ENCODE measurements at regions not wholly inside any gene's neighbourhood (a gene's known extent, or its start where the extent isn't known, plus 50 kb on each side); places are given as distances from the start of the nearest gene placed in this dataset.

DNA sequence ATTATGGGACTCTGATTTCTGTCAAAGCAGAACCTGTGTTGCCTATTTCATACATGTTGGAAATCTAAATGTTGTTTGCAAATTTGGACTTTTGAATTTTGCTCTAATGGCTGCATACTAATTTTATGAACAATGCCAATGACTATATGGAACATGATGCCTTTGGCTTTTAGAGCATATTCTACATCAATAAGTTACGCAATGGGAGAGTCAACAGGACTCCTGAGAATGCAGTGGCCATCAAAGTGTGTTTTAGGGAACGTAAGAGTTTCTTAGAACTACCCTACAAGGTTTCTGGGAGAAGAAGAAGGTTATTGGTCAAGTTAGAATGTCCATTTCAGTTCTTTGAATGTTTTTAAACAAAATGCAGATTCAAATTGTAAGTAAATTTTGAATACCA is 76.1 kb downstream of the SLIT2 start:
- TF ChIP-seq, protein P1, sequence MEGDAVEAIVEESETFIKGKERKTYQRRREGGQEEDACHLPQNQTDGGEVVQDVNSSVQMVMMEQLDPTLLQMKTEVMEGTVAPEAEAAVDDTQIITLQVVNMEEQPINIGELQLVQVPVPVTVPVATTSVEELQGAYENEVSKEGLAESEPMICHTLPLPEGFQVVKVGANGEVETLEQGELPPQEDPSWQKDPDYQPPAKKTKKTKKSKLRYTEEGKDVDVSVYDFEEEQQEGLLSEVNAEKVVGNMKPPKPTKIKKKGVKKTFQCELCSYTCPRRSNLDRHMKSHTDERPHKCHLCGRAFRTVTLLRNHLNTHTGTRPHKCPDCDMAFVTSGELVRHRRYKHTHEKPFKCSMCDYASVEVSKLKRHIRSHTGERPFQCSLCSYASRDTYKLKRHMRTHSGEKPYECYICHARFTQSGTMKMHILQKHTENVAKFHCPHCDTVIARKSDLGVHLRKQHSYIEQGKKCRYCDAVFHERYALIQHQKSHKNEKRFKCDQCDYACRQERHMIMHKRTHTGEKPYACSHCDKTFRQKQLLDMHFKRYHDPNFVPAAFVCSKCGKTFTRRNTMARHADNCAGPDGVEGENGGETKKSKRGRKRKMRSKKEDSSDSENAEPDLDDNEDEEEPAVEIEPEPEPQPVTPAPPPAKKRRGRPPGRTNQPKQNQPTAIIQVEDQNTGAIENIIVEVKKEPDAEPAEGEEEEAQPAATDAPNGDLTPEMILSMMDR (IDR thresholded peaks at IDR 0.05), result no peak
- no peak for TF ChIP-seq POLR2A (IDR thresholded peaks at IDR 0.05)
